ENCODE measurements at regions not wholly inside any gene's neighbourhood (a gene's known extent, or its start where the extent isn't known, plus 50 kb on each side); places are given as distances from the start of the nearest gene placed in this dataset.

DNA sequence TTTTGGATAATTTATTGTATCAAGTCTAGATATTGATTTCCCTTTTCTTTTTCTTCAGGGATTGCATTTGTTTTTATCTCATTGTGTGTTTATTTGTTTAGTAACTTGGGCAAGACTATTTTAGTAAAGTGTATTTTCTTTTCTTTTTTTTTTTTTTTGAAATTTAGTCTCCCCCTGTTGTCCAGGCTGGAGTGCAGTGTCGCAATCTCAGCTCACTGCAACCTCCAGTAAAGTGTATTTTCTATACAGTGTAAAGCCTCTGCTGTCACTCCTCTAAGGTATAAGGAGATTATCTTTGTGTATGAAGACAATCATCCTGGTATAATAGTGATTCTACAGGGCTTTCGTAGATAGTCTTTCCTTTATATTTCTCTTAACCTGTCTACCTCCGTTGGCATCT is 2546.0 kb downstream of the PCDH9 start:
- TF ChIP-seq, protein P1, sequence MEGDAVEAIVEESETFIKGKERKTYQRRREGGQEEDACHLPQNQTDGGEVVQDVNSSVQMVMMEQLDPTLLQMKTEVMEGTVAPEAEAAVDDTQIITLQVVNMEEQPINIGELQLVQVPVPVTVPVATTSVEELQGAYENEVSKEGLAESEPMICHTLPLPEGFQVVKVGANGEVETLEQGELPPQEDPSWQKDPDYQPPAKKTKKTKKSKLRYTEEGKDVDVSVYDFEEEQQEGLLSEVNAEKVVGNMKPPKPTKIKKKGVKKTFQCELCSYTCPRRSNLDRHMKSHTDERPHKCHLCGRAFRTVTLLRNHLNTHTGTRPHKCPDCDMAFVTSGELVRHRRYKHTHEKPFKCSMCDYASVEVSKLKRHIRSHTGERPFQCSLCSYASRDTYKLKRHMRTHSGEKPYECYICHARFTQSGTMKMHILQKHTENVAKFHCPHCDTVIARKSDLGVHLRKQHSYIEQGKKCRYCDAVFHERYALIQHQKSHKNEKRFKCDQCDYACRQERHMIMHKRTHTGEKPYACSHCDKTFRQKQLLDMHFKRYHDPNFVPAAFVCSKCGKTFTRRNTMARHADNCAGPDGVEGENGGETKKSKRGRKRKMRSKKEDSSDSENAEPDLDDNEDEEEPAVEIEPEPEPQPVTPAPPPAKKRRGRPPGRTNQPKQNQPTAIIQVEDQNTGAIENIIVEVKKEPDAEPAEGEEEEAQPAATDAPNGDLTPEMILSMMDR (IDR thresholded peaks at IDR 0.05; ENCODE audit: poor library complexity): no peak
- no peak for TF ChIP-seq EZH2phosphoT487 (IDR thresholded peaks at IDR 0.05; ENCODE audit: low read depth, severe bottlenecking, unreplicated experiment)
- no peak for TF ChIP-seq EZH2 (IDR thresholded peaks at IDR 0.05; ENCODE audit: borderline replicate concordance)

All from hepatocyte (in vitro differentiated cells).